HG03175 (cell line): ENCODE measurements at regions not wholly inside any gene's neighbourhood (a gene's known extent, or its start where the extent isn't known, plus 50 kb on each side); places are given as distances from the start of the nearest gene placed in this dataset.

ENCODE experiments used
- ATAC-seq: cut with Tn5 transposase; IDR thresholded peaks from one replicate; pipeline ENCODE4 v1.9.1; 2021; ENCODE audit warnings: mild to moderate bottlenecking, moderate library complexity; ENCODE audit not compliant: unreplicated experiment

DNA sequence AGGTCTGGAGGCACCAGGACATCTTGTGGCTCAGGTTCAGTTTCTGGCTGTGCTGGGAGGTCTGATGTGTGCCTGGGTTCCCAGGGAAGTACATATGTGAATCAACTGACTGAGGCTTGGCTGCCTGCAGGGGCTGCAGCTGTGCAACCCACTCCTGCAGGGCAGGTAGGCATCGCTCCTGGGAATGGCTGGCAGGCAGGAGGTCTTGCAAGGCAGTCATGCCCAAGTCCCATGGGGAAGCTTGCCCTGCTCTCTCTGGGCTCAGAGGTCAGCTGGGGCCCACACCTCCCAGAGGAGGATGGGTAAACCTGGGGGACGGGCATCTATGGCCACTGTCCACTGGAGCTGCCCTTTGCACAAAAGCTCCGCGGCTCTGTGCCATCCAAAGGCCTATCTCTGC is 1141.8 kb downstream of the SLITRK1 start:
- no peak for ATAC-seq

DNA sequence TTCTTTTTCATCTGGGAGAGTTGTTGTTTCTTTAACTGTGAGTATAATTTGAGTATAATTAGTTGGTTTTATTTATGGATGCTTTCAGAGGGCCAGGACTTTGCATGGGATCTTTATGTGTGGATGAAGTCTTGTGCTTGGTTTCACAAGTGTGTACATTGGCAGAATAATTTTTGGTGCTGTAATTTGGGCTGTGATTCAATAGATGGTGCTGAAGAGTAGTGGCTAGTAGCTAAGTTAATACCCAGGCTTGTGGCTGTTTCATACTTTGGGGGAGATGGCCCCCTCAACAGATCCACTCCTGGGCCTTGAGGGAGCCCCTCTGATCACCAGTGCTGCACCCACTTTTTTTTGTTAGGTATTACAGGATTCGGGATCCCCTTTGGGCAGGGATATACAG is 1142.4 kb downstream of the SLITRK1 start:
- no peak for ATAC-seq

DNA sequence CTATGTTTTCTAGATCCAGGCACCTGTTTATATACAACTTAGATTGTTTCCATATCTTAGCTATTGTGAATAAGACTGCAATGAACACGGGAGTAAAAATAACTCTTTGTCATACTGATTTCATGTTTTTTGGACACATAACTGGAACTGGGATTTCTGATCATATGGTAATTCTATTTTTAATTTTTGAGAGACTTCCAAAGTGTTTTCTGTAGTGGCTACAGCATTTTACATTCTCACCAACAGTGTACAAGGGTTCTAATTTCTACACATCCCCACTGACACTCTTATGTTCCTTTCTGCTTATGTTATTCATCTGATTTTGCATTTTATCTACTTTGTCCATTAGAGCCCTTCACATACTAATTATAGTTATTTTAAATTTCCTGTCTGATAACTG is 1152.9 kb downstream of the SLITRK1 start:
- no peak for ATAC-seq

DNA sequence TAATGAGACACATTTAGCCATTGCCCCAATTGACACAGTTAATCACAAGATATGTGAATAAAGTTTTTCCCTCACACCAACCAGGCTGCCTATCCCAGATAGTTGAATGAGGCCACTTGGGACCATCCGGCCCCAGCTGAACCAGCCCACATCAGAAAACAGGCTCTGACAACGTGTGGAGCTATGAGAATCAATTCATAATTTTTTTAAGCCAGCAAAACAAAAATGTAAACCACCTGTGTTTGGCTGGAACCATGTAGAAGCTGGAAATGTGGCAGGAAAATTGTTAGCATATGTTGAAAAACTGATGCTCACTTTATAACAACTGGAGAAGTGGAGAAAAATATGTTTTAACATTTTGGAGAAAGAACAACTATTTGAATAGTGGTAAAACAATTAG is 1161.3 kb downstream of the SLITRK1 start:
- ATAC-seq = no peak

DNA sequence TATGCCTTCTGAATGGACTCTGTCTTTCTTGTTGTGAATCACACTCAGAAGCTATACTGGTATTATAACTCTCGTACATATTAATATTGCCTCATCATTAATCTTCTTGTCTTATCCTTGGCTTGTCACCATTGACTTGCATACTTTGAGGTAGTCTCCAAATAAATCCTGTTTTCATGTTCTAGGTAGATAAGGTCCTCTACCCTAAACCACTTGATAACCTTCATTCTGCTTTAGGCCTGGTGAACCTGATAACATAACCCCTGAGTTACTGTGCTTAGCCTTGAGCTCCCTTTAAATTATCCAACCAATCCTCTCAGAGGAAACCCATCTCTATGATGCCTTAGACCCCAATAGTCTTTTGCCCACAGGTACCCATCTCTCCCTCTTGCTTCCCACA is 1162.3 kb downstream of the SLITRK1 start:
- no peak for ATAC-seq

DNA sequence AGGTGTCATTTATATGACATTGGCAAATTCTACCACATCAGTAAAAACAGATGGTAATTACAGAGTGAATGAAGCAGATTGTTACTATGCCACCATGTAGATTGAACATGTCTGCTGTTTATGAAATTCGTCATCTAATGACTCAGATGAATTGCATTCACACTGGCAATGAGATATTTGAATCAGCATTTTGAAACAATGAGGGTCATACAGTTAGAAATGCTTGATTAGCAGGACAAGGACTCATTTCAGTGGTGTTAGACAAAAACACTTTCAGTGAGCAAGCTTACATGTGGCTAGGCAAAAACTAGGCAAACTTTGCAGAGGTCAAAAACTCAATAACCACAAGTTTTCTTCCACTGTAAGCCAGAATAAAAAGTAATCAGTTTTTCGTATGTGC is 1165.0 kb downstream of the SLITRK1 start:
- no peak for ATAC-seq

DNA sequence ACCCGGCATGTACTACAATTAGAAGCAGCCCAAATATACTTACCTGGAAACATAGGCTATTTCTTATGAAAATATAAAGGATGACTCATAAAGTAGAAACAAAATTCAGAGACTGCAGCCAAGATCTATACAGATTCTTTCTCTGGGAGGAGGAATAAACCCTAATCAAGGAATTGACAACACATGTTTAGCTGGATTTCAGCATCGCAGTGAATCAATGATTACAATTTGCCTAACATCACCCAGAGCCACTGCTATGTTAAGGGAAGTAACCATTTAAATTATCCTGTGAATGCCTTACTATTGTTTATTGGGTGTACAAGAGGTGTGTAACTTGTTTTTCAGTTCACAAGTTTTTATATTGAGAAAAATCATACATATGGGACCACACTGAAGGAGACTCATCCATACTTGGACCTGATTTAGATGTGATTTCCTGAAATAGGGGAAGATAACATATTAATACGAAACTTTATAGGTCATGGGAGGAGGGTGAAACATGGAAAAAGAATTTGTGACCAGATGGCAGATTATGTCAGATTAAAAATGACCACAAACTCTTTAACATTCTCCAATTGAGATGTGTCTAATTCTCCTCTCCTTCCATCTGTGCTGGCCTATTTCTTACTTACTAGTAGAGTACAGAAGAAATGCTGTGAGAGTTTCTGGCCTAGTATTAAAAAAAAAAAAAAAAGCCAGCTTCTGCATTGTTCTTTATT is 1168.4 kb downstream of the SLITRK1 start:
- no peak for ATAC-seq

DNA sequence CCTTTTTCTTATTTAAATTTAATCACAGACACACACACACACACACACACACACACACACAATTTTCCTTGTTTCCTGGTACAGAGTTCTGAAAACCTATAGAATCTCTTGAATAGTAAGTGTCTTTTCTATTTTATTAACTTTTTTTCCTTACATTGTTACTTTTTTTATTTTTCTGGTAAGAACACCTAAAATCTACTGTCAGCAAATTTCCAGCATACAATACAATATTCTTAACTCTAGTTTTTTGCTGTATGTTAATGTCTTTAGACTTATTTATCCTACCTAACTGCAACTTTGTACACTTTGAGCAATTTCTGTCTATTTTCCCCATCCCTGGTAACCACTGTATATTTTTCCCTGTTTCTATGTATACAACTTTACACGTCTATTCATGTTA is 1179.8 kb downstream of the SLITRK1 start:
- no peak for ATAC-seq

DNA sequence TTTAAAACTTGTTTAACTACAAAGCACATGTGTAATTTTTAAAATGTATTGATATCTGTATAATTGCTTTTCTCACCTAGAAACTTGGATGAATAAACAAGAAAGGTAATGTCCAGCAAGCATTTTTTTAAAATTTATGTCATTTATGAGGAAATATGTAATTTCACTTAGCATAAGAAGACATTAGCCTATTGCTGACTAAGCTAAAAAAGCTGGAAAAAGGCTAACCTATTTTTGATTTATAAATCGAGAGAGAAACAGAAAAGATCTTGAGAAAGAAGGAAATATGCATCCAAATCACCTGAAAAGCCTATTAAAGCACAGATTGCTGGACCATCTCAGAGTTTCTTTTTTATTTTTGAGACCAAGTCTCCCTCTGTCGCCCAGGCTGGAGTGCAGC is 1181.3 kb downstream of the SLITRK1 start:
- ATAC-seq = no peak

DNA sequence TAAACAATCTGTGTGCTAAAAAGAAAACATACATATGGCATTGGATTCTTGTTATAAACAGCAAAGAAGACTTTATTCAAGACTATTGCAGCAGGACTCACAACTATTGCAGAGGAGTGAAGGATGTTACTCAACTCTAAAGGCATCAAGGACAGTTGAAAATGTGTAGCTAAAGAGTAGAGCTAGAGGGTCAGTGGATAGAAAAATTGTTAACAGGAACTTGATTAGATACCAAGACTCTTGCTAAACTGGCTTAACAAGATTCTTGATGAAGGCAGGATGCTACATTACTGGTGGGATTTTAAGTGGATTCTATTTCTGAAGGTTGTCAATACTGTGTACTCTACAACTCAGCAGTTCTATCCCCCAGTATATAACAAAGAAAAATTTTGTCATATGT is 1183.3 kb downstream of the SLITRK1 start:
- ATAC-seq = no peak

DNA sequence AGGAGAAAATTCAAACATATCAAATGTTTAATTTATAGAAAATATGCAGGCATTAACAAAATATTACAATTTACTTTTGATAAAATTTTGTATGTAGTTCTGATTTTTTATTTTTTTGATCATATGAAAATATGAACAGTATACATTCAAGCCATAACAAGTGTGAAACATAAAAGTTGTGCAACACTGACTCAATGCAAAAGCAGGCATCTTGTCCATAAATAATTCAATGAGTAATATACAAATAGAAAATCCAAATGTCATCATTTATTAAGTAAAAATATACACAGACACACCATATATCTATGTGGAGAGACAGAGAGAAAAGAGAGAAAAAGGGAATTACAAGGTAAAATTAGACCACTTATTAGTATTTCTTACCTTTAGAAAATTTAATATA is 1183.9 kb downstream of the SLITRK1 start:
- ATAC-seq = no peak

DNA sequence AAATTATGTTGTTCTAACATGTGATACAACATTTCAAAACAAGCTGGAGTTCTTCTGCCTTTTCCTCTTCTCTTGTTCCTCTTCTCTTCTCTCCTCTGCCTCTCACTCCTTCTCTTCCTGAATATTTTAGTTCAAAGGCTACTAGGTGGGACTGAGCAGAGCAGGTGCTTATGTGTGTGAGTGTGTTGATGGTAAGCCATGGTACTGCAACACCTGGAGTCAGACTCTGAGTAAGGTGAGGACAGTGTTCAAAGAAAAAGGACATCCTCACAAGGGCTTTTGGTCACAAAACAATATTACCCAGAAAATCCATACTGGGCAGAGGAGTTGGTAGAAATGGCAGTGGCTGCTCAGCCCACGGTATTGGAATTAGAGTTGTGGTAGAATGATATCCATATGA is 1188.7 kb downstream of the SLITRK1 start:
- no peak for ATAC-seq

DNA sequence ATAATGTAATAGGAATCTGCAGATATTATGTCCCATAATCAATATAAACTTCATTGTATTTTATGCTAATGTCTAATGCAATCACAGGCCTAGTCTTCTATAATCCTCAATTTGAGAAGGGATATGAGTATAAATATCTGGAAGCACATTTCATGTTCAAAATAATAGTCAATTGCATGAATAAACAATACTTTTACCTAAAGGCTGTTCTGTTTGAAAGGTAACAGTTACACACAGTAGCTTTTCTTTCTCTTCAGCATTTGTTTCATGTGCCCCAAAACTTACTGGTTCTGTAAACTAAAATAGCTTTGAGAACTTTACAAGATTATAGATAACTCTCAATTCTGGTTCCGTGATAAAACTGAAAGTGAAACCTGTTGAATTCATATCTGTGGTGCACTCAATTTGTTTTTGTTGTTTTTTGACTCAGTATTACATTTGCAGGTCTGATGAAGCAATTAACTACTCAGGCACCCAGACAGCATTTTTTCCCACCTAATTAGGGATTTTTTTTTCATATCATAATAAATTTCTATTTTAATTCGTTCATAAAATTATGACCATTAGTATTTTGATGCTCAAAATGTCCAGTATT is 1193.8 kb downstream of the SLITRK1 start:
- peak; percentile 80 for ATAC-seq

DNA sequence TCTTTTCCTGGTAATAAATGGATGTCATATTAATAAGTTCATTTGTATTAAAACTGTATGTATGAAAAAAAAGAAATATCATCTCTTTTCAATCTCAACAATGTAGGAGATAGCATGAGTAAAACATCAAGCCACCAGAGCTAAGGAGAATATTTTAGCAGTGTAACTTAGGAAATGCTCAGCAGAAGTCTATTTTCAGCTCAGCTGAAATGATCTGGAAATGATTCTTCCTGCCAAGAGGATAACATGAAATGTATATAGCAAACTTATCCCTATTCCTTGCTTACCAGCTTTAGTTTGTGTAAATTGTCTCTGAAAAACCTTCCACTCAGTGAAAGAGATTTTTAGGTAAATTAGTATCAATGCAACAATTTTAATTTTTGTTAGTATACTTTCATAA is 1194.4 kb downstream of the SLITRK1 start:
- ATAC-seq = no peak

DNA sequence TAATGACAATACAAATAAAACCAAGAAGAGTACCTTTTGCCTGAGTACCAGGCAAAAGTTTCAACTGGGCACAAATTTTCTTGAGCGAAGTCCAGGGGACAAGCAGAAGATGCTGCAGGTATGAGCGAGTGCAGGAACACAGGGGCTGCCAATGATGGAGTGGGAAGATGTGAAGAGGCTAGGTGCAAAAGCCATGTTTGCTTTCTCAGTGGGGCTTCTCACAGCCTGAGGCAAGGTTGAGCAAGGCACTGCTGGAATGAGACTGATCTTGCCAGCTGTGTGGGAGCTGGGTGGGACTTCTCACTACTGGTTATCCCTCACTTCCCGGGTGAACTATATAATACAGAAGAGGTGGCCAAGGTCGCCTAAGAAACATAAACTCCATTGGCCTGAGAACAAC is 1200.7 kb downstream of the SLITRK1 start:
- ATAC-seq = no peak

DNA sequence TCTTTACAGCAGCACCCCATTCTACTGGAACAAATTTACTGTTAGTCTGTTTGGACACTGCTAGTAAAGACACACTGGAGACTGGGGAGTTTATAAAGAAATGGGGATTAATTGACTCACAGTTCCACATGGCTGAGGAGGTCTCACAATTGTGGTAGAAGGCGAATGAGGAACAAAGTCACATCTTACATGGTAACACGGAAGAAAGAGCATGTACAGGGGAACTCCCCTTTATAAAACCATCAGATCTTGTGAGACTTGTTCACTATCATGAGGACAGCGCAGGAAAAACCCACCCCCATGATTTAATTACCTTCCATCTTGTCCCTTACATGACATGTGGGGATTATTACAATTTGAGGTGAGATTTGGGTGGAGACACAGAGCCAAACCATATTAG is 1204.2 kb downstream of the SLITRK1 start:
- ATAC-seq = no peak

DNA sequence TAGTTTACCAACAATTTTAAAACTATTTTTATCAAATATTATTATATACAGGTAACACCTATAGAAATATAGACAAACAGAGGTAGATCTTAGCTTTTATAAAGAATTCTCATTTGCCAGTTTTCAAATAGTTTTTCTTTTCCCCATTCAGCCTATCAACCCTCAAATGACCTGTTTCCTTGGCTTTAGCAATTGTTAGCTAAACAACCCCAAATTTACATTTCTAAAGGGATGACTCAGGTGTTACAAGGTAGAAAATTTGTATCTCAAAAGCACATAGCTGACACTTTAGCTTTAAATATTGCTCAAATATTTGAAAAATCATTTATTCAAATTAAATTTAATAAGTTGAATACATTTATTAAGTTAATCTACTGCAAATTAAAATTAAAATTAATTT is 1207.2 kb downstream of the SLITRK1 start:
- no peak for ATAC-seq

DNA sequence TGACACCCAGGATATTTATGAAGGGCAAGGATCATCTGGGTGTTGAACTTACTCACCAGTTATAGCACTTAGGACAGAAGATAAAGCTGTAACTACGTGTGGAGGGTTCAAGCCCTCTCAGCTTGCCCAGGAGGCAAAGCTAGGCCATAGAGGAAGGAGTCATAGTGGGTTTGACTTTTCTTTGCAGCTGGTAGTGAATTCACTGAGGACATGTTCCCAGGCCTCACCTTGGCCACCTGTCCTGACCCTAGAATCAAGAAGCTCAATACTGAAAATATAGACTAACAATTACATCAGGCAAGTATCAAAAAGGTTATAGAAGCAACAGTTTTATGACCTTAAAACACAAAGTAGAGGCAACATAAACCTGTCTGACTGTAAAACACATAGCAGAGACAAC is 1207.7 kb downstream of the SLITRK1 start:
- no peak for ATAC-seq

DNA sequence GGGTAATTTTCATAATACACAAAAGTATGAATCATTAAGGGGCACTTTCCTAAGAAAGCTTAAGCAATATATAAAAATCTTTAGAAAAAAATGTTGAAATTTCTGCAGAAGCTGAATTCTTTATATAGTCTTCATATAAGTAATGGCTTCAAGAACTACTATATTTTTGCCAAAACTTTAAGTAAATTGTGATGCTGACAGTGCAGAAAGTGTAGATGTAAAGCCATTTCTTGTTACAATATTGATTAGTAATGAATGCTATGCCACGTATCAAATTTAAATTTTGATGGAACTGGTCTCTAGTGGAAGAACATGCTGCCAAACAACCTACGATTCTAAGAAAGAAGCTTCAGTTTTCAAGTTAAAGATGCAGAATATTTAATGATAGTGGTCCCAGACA is 1210.0 kb downstream of the SLITRK1 start:
- ATAC-seq = no peak

DNA sequence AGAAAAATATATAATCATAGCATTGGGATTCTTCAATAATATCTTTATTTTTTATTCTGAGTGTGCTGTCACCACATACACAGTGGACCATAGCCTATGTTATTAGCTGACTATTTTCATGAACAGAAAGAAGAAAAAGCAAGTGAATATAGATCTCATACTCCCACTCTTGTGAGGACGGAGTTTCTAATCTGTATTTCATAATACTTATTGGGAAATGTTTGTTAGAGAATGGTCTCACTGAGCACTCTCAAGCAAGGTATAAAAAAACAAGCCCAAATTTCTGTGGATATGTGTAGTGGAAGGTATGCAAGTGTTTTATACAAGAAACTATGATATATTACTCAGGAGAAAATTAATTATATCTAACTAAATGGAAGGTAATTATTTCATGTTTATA is 1218.1 kb downstream of the SLITRK1 start:
- no peak for ATAC-seq

DNA sequence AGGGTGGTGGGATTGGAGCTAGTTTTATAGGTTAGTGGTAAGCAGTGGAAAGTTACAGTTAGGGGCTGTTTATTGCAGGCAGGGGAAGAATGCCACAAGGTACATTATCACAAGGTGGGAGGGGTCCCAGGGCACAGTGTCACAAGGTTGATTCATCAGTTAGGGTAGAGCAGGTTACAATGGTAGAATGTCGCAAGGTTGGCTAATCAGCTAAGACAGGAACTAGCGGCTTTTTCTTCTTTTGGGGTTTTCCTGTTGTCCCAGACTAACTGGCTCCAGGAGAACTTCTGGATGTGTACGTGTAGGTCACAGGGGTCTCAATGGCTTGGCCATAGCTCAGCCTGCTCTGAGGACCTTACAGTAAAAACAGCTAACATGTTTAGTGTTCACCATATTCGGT is 1221.1 kb downstream of the SLITRK1 start:
- no peak for ATAC-seq

DNA sequence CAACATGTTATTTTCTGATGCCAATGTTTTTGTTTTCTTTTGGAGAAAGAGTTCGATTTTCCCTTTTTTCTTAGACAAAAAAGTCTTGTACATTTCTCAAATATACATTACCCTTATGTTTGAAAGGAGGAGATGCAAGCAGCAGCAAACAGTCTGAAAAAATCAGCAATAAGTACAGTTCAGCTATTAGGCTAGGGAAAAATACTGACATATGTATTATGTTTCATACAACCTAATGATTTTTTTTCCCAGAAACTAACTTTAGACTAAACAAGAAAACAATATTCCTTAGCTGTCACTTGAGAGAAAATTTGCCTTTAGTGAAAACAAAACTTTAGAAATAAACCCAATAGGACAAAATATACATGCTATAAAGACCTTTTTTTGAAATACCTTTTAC is 1223.5 kb downstream of the SLITRK1 start:
- ATAC-seq = no peak

DNA sequence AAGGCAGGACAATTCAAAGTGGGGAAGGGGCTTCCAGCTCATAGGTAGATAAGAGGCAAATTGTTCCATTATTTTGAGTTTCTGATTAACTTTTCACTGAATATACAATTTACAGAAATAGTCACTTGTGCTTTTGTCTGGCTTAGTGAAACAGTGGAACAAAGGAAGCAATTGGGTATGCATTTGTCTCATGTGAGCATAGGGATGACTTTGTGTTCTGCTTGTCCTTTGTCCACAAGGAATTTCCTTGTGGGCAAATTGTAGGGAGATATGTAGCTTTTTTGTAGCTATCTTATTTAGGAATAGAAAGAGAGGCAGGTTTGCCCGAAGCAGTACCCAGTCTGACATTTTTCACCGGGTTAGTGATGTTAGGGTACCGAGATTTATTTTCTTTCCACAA is 1224.8 kb downstream of the SLITRK1 start:
- ATAC-seq = no peak
